Heart left ventricle (tissue), 16 donors: ENCODE measurements at regions not wholly inside any gene's neighbourhood (a gene's known extent, or its start where the extent isn't known, plus 50 kb on each side); places are given as distances from the start of the nearest gene placed in this dataset.

Experiments used
- ATAC-seq, 4 donors: fragments of 200-7000 bp; cut with Tn5 transposase; one replicate each; pipeline ENCODE4 v1.9.1; 2020 to 2022; ENCODE audit warnings: moderate library complexity in 4 of 4, mild to moderate bottlenecking in 3 of 4, moderate number of reproducible peaks in 1 of 4
- DNase-seq, 5 donors: peaks; one replicate each; pipeline ENCODE4 v3.0.0-alpha.2; 2020
- H3K27ac ChIP-seq, 12 donors: fragments of 200-600 bp; sonication (generic) in 4 of 12; one replicate each; pipeline versions ENCODE4 v1.5.0 to v1.8.0; 2016 to 2022; ENCODE audit warnings: mild to moderate bottlenecking in 2 of 12
- H3K27me3 ChIP-seq, 9 donors: fragments of 200-600 bp; sonication (generic) in 2 of 9; one replicate each; pipeline versions ENCODE4 v1.5.1 to v1.8.0; 2016 to 2022; ENCODE audit warnings: mild to moderate bottlenecking in 3 of 9
- H3K36me3 ChIP-seq, 9 donors: fragments of 200-600 bp; sonication (generic) in 2 of 9; one replicate each; pipeline versions ENCODE4 v1.5.0 to v1.8.0; 2018 to 2022; ENCODE audit warnings: mild to moderate bottlenecking in 2 of 9
- H3K4me1 ChIP-seq, 12 donors: fragments of 200-600 bp; sonication (generic) in 4 of 12; one replicate each; pipeline versions ENCODE4 v1.5.0 to v1.8.0; 2016 to 2022; ENCODE audit warnings: mild to moderate bottlenecking in 3 of 12
- H3K4me3 ChIP-seq, 12 donors: fragments of 200-600 bp; sonication (generic) in 4 of 12; one replicate each; pipeline versions ENCODE4 v1.5.0 to v1.8.0; 2017 to 2022; ENCODE audit warnings: mild to moderate bottlenecking in 9 of 12, moderate library complexity in 4 of 12
- H3K9me3 ChIP-seq, 12 donors: fragments of 200-600 bp; sonication (generic) in 4 of 12; one replicate each; pipeline versions ENCODE4 v1.5.0 to v1.8.0; 2016 to 2022; ENCODE audit warnings: mild to moderate bottlenecking in 1 of 12
- CTCF ChIP-seq, 12 donors: fragments of 200-600 bp; sonication (generic) in 4 of 12; IDR thresholded peaks; one replicate each; pipeline versions ENCODE4 v1.5.0 to v1.8.0; 2018 to 2022; ENCODE audit warnings: antibody characterized with exemption in 12 of 12, mild to moderate bottlenecking in 5 of 12
- POLR2A ChIP-seq, 2 donors: fragments of 450-650 bp; IDR thresholded peaks; one replicate each; pipeline ENCODE4 v1.6.1; 2017; ENCODE audit warnings: antibody characterized with exemption in 2 of 2, mild to moderate bottlenecking in 2 of 2, moderate library complexity in 2 of 2
- WGBS, 4 donors: extraction: QIAGEN DNeasy Blood & Tissue Kit in 2 of 4; methylation state at CpG; one replicate each; pipeline versions ENCODE4 v1.1.5 to v1.1.7; 2013 to 2018; 5-methylcytosine and 5-hydroxymethylcytosine counted together
- intact Hi-C, 10 donors: fragments of 100-400 bp; cut with DNase I; formaldehyde crosslinking; loops; one replicate each; pipeline versions ENCODE4 v1.11.1 to v1.14.2; 2022
- donor health status: ischemic (EF 13 %, LVEDD 7.1; RV severe dilation, severe dysfunction).
- donor health status: healthy with polysubstance abuse.
- donor health status: DM: no; HTN: yes; CAD: no.
- donor health status: DM: no; HTN: no; CAD: no.
- donor health status: ischemic (EF 25% LVEDD 6.9; RV normal size, moderate dysfunction).
- donor health status: ischemic (EF 25% LVEDD 5.7; RV mildly dilated, moderate dysfunction).
- donor health status: healthy.
- donor health status: DM: yes; HTN: yes; CAD: no.
- donor health status: ischemic (EF 35%, LVEDD 5.7; RV mildly dilated, moderate dysfunction).
- donor health status: nonischemic (EF 11% LVEDD 7.7; RV severe dilation, severe dysfunction).
- donor health status: DM: yes; HTN: yes; CAD: no.
- donor health status: PGD.
- donor health status: ischemic (EF 29% LVEDD 5.4; RV normal size, mild dysfunction).
- donor health status: nonischemic (EF 23%, LVEDD 6.1; RV moderate dilation, normal function).

DNA sequence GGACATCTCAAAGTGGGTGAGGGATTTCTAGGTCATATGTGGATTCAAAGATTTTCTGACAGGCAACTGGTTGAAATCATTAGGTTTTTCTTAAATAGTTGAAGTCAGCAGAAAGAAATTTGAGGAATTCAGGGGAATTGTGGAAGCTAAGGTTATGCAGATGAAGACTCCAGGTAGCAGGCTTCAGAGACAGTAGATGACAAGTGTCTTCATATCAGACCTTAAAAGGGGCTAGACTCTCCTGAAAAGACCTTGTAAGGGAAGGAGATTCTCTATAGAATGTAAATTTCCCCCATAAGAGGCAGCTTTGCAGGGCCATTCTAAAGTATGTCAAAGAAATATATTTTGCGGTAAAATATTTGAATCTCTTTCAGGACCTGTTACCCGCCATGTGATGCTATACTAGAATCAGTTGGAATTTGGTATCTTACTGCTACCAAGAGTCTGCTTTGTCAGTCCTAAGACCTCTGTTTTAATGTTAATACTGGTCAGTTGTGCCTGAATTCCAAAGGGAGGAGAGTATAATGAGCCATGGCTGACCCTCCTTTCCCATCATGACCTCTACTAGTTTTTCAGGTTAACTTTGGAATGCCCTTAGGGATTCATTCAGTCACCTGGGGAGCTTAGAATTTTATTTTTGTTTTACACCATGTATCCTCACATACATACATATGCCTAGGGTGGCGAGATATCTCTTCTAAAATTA lies 1115.5 kb upstream of the SLC10A2 start:
- Histone ChIP-seq H3K4me3 (no peak overlapping the region), H3K27ac (no peak overlapping the region), H3K4me1 (no peaks in the 10 kb centered on the region), H3K9me3 (peaks cover 0 to 11% (median 0%) of the 10 kb centered on the region in 12 donors), H3K27me3 (no peaks in the 10 kb centered on the region), H3K36me3 (no peaks in the 10 kb centered on the region)
- no peak for ATAC-seq
- DNase-seq, result no peak
- no peak for TF ChIP-seq CTCF (IDR thresholded peaks at IDR 0.05)
- TF ChIP-seq POLR2A (IDR thresholded peaks at IDR 0.05), result no peak
- WGBS, 4 donors, result 76 to 86% (median 81%) methylated on average over 3 of the region's 3 CpGs
- intact Hi-C loops, result no loop called here

DNA sequence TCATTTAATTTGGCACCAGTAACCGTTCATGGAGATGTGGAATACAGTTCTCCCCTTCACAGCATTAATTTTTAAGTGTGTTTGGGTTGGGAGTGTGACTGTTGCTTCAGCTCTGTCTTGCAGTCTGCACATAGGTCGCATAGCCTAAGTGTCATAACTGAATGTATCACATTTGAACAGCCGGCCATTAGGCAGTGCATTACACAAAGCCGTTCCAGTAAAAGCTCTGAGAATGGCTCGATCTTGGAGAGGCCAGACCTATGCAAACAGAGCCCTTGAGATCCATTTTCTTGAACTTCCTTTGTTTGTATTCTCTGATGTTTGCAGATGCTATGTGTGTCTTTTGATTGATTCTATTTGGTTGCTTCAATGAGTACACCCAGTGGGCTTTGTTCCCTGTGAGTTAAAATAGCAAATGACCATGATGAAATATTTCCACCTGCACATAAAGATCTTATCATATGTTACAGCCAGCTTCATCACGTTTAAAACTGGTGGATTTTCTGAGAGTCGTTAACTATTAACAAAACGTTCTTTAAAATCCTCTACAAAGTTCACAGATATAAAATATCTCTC lies 1104.9 kb upstream of the SLC10A2 start:
- 75 to 80% (median 76%) methylated on average over 8 of the region's 8 CpGs for WGBS, 4 donors
- Histone ChIP-seq H3K4me3 (no peak overlapping the region), H3K4me1 (no peaks in the 10 kb centered on the region), H3K9me3 (no peaks in the 10 kb centered on the region), H3K27me3 (no peaks in the 10 kb centered on the region), H3K36me3 (no peaks in the 10 kb centered on the region), H3K27ac (no peak overlapping the region)
- TF ChIP-seq CTCF (IDR thresholded peaks at IDR 0.05) (no peak), POLR2A (IDR thresholded peaks at IDR 0.05) (no peak)
- intact Hi-C loops, result no loop called here
- DNase-seq, result no peak
- no peak for ATAC-seq

GRCh38 chr13:104163866-104164630 lies 1097.8 kb upstream of the SLC10A2 start:
- ATAC-seq, result no peak
- intact Hi-C loops, result loop anchor here in 1 of 10 donors (10.0 kb wide), 1 partner anchor 779 kb away; no protein-coding TSS in a partner anchor
- WGBS, 4 donors, result 73 to 80% (median 75%) methylated on average over 4 of the region's 4 CpGs

More at GRCh38 chr13:104163866-104164630, 1097.8 kb upstream of the SLC10A2 start:
- Histone ChIP-seq H3K9me3 (no peaks in the 10 kb centered on the region), H3K4me1 (no peaks in the 10 kb centered on the region), H3K36me3 (no peaks in the 10 kb centered on the region), H3K27ac (no peak overlapping the region), H3K4me3 (no peak overlapping the region), H3K27me3 (no peaks in the 10 kb centered on the region)
- no peak for DNase-seq
- TF ChIP-seq CTCF (IDR thresholded peaks at IDR 0.05), result no peak
- no peak for TF ChIP-seq POLR2A (IDR thresholded peaks at IDR 0.05)
